ENCODE measurements at regions not wholly inside any gene's neighbourhood (a gene's known extent, or its start where the extent isn't known, plus 50 kb on each side); places are given as distances from the start of the nearest gene placed in this dataset.
A peak's percentile ranks its signal among the peaks of the same experiment; 100 is the strongest.

GRCh38 chr3:147816752-147817151 is 407.6 kb downstream of the ZIC1 start:
- H3K9me3 ChIP-seq (replicated peaks; ENCODE audit: control insufficient read depth, low read depth, low read length): no peaks in the 10 kb centered on the region
- DNase-seq: peak; percentile 98
- H3K36me3 ChIP-seq (ENCODE audit: control insufficient read depth, insufficient read depth, low read length): no peaks in the 10 kb centered on the region
- H3K4me1 ChIP-seq (ENCODE audit: control insufficient read depth, insufficient read depth, low read length): peaks cover 4% of the 10 kb centered on the region
- no peak overlapping the region for H3K4me3 ChIP-seq (ENCODE audit: low read length)
- H3K27me3 ChIP-seq (ENCODE audit: control insufficient read depth, insufficient read depth, low read length): no peaks in the 10 kb centered on the region
- WGBS (ENCODE audit: insufficient coverage): no CpG with 5 or more reads among the region's 6 CpGs
- H3K27ac ChIP-seq (ENCODE audit: low read length): no peak overlapping the region

DNA sequence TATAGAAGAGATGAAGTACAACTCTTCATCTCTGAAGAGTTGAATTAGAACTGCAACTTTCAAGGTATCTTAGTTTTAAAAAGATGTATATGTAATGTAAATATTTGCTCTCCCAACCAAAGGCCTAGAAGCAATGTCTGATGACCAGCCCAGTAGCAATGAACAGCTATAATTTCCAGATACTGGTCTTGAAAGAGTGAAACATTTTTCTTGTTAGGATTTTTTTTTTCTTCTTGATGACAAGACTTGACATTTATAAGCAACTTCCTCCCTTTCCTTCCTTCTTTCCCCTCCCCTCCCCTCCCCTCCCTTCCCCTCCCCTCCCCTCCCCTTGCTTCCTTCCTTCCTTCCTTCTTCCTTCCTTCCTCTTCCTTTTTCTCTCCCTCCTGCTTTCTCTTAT is 423.4 kb downstream of the ZIC1 start:
- no peak overlapping the region for H3K4me3 ChIP-seq (ENCODE audit: low read length)
- no peaks in the 10 kb centered on the region for H3K27me3 ChIP-seq (ENCODE audit: control insufficient read depth, insufficient read depth, low read length)
- no peaks in the 10 kb centered on the region for H3K9me3 ChIP-seq (replicated peaks; ENCODE audit: control insufficient read depth, low read depth, low read length)
- H3K36me3 ChIP-seq (ENCODE audit: control insufficient read depth, insufficient read depth, low read length): no peaks in the 10 kb centered on the region
- no peaks in the 10 kb centered on the region for H3K4me1 ChIP-seq (ENCODE audit: control insufficient read depth, insufficient read depth, low read length)
- H3K27ac ChIP-seq (ENCODE audit: low read length): no peak overlapping the region
- no peak for DNase-seq

DNA sequence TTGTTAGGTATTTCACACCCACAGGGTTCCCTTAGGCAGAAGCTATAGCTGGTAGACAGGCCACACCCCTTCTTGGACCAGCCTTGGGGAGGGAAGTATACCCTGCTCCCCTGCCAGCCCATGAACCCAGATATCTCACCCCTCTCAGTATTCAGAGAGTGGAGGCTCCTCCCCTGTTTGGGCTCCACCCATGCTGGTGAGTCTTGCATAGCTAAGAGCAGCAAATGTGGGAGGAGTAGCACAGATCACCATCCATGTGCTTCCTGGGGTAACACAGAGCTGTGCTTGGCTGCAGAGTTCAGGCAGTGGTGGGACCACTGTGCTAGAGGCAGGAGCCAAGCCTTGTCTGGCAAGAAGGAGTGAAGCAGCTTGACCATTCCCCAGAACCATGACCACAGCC is 427.2 kb downstream of the ZIC1 start:
- Histone ChIP-seq H3K36me3 (ENCODE audit: control insufficient read depth, insufficient read depth, low read length) (no peaks in the 10 kb centered on the region), H3K9me3 (replicated peaks; ENCODE audit: control insufficient read depth, low read depth, low read length) (no peaks in the 10 kb centered on the region), H3K4me1 (ENCODE audit: control insufficient read depth, insufficient read depth, low read length) (no peaks in the 10 kb centered on the region), H3K27ac (ENCODE audit: low read length) (no peak overlapping the region), H3K27me3 (ENCODE audit: control insufficient read depth, insufficient read depth, low read length) (no peaks in the 10 kb centered on the region), H3K4me3 (ENCODE audit: low read length) (no peak overlapping the region)
- no peak for DNase-seq

DNA sequence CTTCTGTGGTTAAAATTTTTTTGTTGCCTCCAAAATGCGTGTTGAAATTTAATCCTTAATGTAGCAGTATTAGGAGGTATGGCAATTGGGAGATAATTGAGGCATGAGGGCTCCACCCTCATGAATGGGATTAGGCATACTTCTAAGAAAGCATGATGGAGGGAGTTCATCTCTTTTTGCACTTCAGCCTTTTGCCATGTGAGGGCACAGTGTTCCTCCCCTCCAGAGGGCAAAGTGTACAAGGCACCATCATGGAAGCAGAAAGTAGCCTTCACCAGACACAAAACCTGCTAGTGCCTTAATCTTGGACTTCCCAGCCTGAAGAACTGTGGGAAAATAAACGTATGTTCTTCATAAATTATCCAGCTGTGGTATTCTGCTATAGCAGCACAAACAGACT is 429.5 kb downstream of the ZIC1 start:
- H3K27me3 ChIP-seq (ENCODE audit: control insufficient read depth, insufficient read depth, low read length): no peaks in the 10 kb centered on the region
- no peaks in the 10 kb centered on the region for H3K4me1 ChIP-seq (ENCODE audit: control insufficient read depth, insufficient read depth, low read length)
- DNase-seq: no peak
- WGBS (ENCODE audit: insufficient coverage): no CpG with 5 or more reads among the region's 2 CpGs
- no peaks in the 10 kb centered on the region for H3K9me3 ChIP-seq (replicated peaks; ENCODE audit: control insufficient read depth, low read depth, low read length)
- no peak overlapping the region for H3K27ac ChIP-seq (ENCODE audit: low read length)
- H3K4me3 ChIP-seq (ENCODE audit: low read length): no peak overlapping the region
- no peaks in the 10 kb centered on the region for H3K36me3 ChIP-seq (ENCODE audit: control insufficient read depth, insufficient read depth, low read length)

GRCh38 chr3:147843331-147843730 is 434.2 kb downstream of the ZIC1 start:
- Histone ChIP-seq H3K4me3 (ENCODE audit: low read length) (no peak overlapping the region), H3K9me3 (replicated peaks; ENCODE audit: control insufficient read depth, low read depth, low read length) (no peaks in the 10 kb centered on the region), H3K4me1 (ENCODE audit: control insufficient read depth, insufficient read depth, low read length) (no peaks in the 10 kb centered on the region), H3K27ac (ENCODE audit: low read length) (no peak overlapping the region), H3K36me3 (ENCODE audit: control insufficient read depth, insufficient read depth, low read length) (no peaks in the 10 kb centered on the region), H3K27me3 (ENCODE audit: control insufficient read depth, insufficient read depth, low read length) (no peaks in the 10 kb centered on the region)
- WGBS (ENCODE audit: insufficient coverage): no CpG with 5 or more reads among the region's 1 CpG
- no peak for DNase-seq

GRCh38 chr3:147846293-147846692 is 437.1 kb downstream of the ZIC1 start:
- no CpG with 5 or more reads among the region's 4 CpGs for WGBS (ENCODE audit: insufficient coverage)
- Histone ChIP-seq H3K27ac (ENCODE audit: low read length) (no peak overlapping the region), H3K9me3 (replicated peaks; ENCODE audit: control insufficient read depth, low read depth, low read length) (no peaks in the 10 kb centered on the region), H3K4me3 (ENCODE audit: low read length) (no peak overlapping the region), H3K27me3 (ENCODE audit: control insufficient read depth, insufficient read depth, low read length) (no peaks in the 10 kb centered on the region), H3K4me1 (ENCODE audit: control insufficient read depth, insufficient read depth, low read length) (no peaks in the 10 kb centered on the region), H3K36me3 (ENCODE audit: control insufficient read depth, insufficient read depth, low read length) (no peaks in the 10 kb centered on the region)
- no peak for DNase-seq

DNA sequence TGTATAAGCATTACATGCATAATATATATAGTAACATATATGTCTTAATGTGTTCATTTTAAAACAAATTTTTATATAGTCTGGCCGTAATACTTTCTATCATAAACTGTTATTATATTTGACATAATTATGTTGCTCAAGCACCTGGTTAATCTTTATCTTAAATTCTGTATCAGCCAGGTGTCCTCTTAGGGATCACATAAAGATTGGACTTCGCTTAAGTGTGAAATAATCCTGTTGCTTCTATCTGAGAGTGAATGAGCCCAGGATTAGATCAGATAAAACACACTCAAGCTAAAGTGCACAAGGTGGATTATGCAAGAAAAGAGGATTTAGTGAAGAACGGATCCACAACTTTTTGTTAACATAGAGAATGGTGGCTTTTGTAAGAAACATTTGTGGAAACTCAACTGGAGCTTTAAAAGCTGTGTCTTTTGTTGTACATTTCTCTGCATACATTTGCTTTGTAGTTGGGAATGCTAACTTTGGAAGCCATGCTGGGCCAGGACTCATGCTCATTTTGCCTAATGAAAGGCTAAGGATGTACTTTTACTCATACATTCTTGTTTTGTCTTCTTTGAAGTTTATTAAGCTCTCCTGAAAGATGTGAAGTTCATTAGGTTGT is 437.8 kb downstream of the ZIC1 start:
- Histone ChIP-seq H3K4me1 (ENCODE audit: control insufficient read depth, insufficient read depth, low read length) (no peaks in the 10 kb centered on the region), H3K9me3 (replicated peaks; ENCODE audit: control insufficient read depth, low read depth, low read length) (no peaks in the 10 kb centered on the region), H3K27me3 (ENCODE audit: control insufficient read depth, insufficient read depth, low read length) (no peaks in the 10 kb centered on the region), H3K27ac (ENCODE audit: low read length) (no peak overlapping the region), H3K36me3 (ENCODE audit: control insufficient read depth, insufficient read depth, low read length) (no peaks in the 10 kb centered on the region), H3K4me3 (ENCODE audit: low read length) (no peak overlapping the region)
- no CpG with 5 or more reads among the region's 3 CpGs for WGBS (ENCODE audit: insufficient coverage)
- no peak for DNase-seq

DNA sequence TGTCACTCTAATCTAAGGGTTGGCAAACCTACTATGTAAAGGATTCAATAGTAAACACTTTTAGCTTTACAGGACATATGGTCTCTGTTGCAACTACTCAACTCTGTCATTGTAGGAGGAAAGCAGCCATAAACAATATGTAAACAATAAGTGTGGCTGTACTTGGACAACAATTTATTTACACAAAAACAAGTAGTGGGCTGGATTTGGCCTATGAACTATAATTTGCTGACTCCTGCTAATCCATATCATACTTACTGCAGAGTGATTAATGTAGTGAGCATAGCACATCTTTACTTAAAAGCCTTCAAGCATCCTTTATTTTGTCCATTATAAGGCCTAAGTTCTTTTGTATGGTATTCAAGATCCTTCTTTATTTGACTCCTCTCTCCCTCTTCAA is 441.9 kb downstream of the ZIC1 start:
- Histone ChIP-seq H3K4me3 (ENCODE audit: low read length) (no peak overlapping the region), H3K27me3 (ENCODE audit: control insufficient read depth, insufficient read depth, low read length) (no peaks in the 10 kb centered on the region), H3K4me1 (ENCODE audit: control insufficient read depth, insufficient read depth, low read length) (no peaks in the 10 kb centered on the region), H3K27ac (ENCODE audit: low read length) (no peak overlapping the region), H3K9me3 (replicated peaks; ENCODE audit: control insufficient read depth, low read depth, low read length) (no peaks in the 10 kb centered on the region), H3K36me3 (ENCODE audit: control insufficient read depth, insufficient read depth, low read length) (no peaks in the 10 kb centered on the region)
- DNase-seq: no peak

DNA sequence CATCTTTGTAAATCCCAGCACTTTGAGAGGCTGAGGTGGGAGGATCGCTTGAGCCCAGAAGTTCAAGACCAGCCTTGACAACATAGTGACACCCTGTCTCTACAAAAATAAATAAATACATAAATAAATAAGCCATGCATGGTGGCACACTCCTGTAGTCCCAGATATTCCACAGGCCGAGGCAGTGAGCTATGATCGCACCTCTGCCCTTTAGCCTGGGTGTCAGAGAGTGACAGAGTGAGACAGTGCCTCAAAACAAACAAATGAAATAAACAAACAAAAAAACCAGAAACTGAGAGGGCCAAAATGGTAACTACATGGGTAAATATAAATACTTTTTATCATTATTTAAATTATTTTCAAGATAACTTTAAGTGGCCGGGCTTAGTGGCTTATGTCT is 445.4 kb downstream of the ZIC1 start:
- H3K36me3 ChIP-seq (ENCODE audit: control insufficient read depth, insufficient read depth, low read length): no peaks in the 10 kb centered on the region
- H3K27me3 ChIP-seq (ENCODE audit: control insufficient read depth, insufficient read depth, low read length): no peaks in the 10 kb centered on the region
- no peaks in the 10 kb centered on the region for H3K9me3 ChIP-seq (replicated peaks; ENCODE audit: control insufficient read depth, low read depth, low read length)
- H3K4me1 ChIP-seq (ENCODE audit: control insufficient read depth, insufficient read depth, low read length): no peaks in the 10 kb centered on the region
- no peak for DNase-seq
- no peak overlapping the region for H3K27ac ChIP-seq (ENCODE audit: low read length)
- WGBS (ENCODE audit: insufficient coverage): no CpG with 5 or more reads among the region's 4 CpGs
- H3K4me3 ChIP-seq (ENCODE audit: low read length): no peak overlapping the region

DNA sequence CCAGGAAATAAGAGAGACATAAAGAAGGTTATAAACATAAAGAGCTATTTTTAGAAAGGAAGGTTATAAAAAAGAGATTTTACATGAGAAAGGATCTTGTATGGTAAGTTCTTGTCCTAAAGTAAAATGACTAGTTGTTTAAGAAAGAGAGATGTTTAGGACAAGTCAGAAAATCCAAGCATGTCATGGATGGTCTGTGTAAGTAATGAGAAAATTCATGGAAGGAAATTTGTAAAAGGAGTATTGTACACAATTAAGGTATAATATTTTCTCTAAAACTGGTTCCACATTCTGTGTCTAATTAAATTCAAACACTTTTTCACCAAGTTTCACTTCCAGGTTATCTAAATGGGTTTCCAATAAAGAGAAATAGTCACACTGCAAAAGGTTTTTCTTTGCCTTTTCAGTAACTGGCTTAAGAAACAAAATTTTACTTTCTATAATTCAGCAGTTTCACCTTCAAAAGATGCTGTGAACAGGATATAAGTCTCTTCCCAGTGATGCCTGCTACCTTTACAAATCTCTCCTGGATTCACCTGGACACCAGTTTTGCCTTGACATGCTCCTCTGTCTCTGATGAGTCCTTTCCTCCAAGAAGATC is 455.7 kb downstream of the ZIC1 start:
- Histone ChIP-seq H3K27ac (ENCODE audit: low read length) (no peak overlapping the region), H3K4me3 (ENCODE audit: low read length) (no peak overlapping the region), H3K36me3 (ENCODE audit: control insufficient read depth, insufficient read depth, low read length) (no peaks in the 10 kb centered on the region), H3K9me3 (replicated peaks; ENCODE audit: control insufficient read depth, low read depth, low read length) (peaks cover 15% of the 10 kb centered on the region), H3K4me1 (ENCODE audit: control insufficient read depth, insufficient read depth, low read length) (no peaks in the 10 kb centered on the region), H3K27me3 (ENCODE audit: control insufficient read depth, insufficient read depth, low read length) (no peaks in the 10 kb centered on the region)
- no peak for DNase-seq

DNA sequence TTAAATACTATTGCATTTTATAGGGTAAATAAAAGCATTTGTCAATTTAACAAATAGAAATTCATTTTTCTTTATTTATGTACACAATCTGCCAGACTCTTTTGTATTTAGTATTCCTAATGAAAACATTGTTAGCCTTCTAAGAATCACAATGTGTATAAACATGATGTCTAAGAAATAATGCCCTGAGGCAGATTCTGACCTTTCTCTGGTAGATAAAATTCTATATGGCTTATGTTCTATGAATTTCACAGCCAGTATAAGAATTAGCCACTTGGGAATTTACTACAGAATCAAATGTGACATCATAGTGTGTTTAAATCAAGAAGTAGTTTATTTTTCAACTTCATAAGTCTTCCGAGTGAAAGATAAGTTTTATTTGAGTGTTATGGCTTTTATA is 457.4 kb downstream of the ZIC1 start:
- H3K9me3 ChIP-seq (replicated peaks; ENCODE audit: control insufficient read depth, low read depth, low read length): peaks cover 15% of the 10 kb centered on the region
- DNase-seq: no peak
- no peaks in the 10 kb centered on the region for H3K4me1 ChIP-seq (ENCODE audit: control insufficient read depth, insufficient read depth, low read length)
- H3K36me3 ChIP-seq (ENCODE audit: control insufficient read depth, insufficient read depth, low read length): no peaks in the 10 kb centered on the region
- WGBS (ENCODE audit: insufficient coverage): no CpG with 5 or more reads among the region's 1 CpG
- H3K4me3 ChIP-seq (ENCODE audit: low read length): no peak overlapping the region
- no peaks in the 10 kb centered on the region for H3K27me3 ChIP-seq (ENCODE audit: control insufficient read depth, insufficient read depth, low read length)
- no peak overlapping the region for H3K27ac ChIP-seq (ENCODE audit: low read length)
